ENCODE measurements at regions not wholly inside any gene's neighbourhood (a gene's known extent, or its start where the extent isn't known, plus 50 kb on each side); places are given as distances from the start of the nearest gene placed in this dataset.

GRCh38 chr12:93243689-93244513 is 133.8 kb upstream of the NUDT4 start:
- TF ChIP-seq CTCF (IDR thresholded peaks at IDR 0.05; ENCODE audit: insufficient read depth, low read length, severe bottlenecking): no peak
- peak; percentile 96 for DNase-seq (ENCODE audit: low read depth)
- Histone ChIP-seq H3K4me3 (ENCODE audit: low read depth, low read length) (no peak overlapping the region), H3K36me3 (ENCODE audit: control insufficient read depth, insufficient read depth, low read length) (no peaks in the 10 kb centered on the region), H3K27me3 (ENCODE audit: control insufficient read depth, insufficient read depth, low read length) (no peaks in the 10 kb centered on the region)
- FAIRE-seq: peak; percentile 60

- no peaks in the 10 kb centered on the region for H3K27me3 ChIP-seq (ENCODE audit: control insufficient read depth, insufficient read depth, low read length)
- FAIRE-seq: no peak
- no peaks in the 10 kb centered on the region for H3K36me3 ChIP-seq (ENCODE audit: control insufficient read depth, insufficient read depth, low read length)
- no peak for TF ChIP-seq CTCF (IDR thresholded peaks at IDR 0.05; ENCODE audit: insufficient read depth, low read length, severe bottlenecking)
- no peak overlapping the region for H3K4me3 ChIP-seq (ENCODE audit: low read depth, low read length)
- no peak for DNase-seq (ENCODE audit: low read depth)
Measured at GRCh38 chr12:93244514-93245077, 133.1 kb upstream of the NUDT4 start.

- TF ChIP-seq CTCF (IDR thresholded peaks at IDR 0.05; ENCODE audit: insufficient read depth, low read length, severe bottlenecking): no peak
- H3K4me3 ChIP-seq (ENCODE audit: low read depth, low read length): no peak overlapping the region
- FAIRE-seq (no peak), DNase-seq (ENCODE audit: low read depth) (no peak)
- H3K27me3 ChIP-seq (ENCODE audit: control insufficient read depth, insufficient read depth, low read length): no peaks in the 10 kb centered on the region
- no peaks in the 10 kb centered on the region for H3K36me3 ChIP-seq (ENCODE audit: control insufficient read depth, insufficient read depth, low read length)
Measured at GRCh38 chr12:93245543-93245942, 132.2 kb upstream of the NUDT4 start.

- no peak overlapping the region for H3K4me3 ChIP-seq (ENCODE audit: low read depth, low read length)
- FAIRE-seq: no peak
- no peaks in the 10 kb centered on the region for H3K36me3 ChIP-seq (ENCODE audit: control insufficient read depth, insufficient read depth, low read length)
- TF ChIP-seq CTCF (IDR thresholded peaks at IDR 0.05; ENCODE audit: insufficient read depth, low read length, severe bottlenecking): no peak
- DNase-seq (ENCODE audit: low read depth): no peak
- no peaks in the 10 kb centered on the region for H3K27me3 ChIP-seq (ENCODE audit: control insufficient read depth, insufficient read depth, low read length)
Measured at GRCh38 chr12:93247313-93247991, 130.3 kb upstream of the NUDT4 start.

GRCh38 chr12:93252221-93252620 is 125.5 kb upstream of the NUDT4 start:
- TF ChIP-seq CTCF (IDR thresholded peaks at IDR 0.05; ENCODE audit: insufficient read depth, low read length, severe bottlenecking): no peak
- H3K36me3 ChIP-seq (ENCODE audit: control insufficient read depth, insufficient read depth, low read length): no peaks in the 10 kb centered on the region
- H3K27me3 ChIP-seq (ENCODE audit: control insufficient read depth, insufficient read depth, low read length): no peaks in the 10 kb centered on the region
- no peak overlapping the region for H3K4me3 ChIP-seq (ENCODE audit: low read depth, low read length)
- FAIRE-seq (no peak), DNase-seq (ENCODE audit: low read depth) (no peak)
